ENCODE measurements at regions not wholly inside any gene's neighbourhood (a gene's known extent, or its start where the extent isn't known, plus 50 kb on each side); places are given as distances from the start of the nearest gene placed in this dataset.

DNA sequence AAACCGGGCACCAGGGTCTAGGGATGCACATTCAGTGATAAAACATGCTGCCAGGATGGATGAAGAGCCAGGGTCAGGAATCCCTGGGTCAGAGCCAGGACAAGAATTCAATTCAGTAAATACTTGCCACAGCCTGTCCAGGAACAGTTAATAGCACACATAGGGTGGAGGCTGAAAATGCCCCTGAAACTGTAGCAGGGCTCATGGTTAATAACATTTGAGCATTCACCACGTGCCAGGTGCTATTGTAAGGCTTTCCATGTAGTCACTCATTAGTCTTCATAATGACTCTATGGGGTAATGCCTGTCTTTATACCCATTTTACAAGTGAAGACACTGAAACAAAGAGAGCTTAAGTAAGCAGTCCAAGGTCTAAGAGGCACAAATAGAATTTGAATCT lies 296.3 kb downstream of the LRFN2 start:
- Histone ChIP-seq H3K4me3 (ENCODE audit: low read depth, low read length) (no peak overlapping the region), H3K36me3 (ENCODE audit: control insufficient read depth, insufficient read depth, low read length) (no peaks in the 10 kb centered on the region), H3K79me2 (no peaks in the 10 kb centered on the region), H3K9me3 (ENCODE audit: control insufficient read depth, low read length) (no peaks in the 10 kb centered on the region), H3K4me2 (ENCODE audit: low read length) (no peak overlapping the region), H2AFZ (no peak overlapping the region), H3K27me3 (ENCODE audit: control insufficient read depth, insufficient read depth, low read length) (peaks cover 3% of the 10 kb centered on the region), H3K9ac (no peak overlapping the region), H3K27ac (no peak overlapping the region), H3K4me1 (no peaks in the 10 kb centered on the region)
- TF ChIP-seq, protein P1, sequence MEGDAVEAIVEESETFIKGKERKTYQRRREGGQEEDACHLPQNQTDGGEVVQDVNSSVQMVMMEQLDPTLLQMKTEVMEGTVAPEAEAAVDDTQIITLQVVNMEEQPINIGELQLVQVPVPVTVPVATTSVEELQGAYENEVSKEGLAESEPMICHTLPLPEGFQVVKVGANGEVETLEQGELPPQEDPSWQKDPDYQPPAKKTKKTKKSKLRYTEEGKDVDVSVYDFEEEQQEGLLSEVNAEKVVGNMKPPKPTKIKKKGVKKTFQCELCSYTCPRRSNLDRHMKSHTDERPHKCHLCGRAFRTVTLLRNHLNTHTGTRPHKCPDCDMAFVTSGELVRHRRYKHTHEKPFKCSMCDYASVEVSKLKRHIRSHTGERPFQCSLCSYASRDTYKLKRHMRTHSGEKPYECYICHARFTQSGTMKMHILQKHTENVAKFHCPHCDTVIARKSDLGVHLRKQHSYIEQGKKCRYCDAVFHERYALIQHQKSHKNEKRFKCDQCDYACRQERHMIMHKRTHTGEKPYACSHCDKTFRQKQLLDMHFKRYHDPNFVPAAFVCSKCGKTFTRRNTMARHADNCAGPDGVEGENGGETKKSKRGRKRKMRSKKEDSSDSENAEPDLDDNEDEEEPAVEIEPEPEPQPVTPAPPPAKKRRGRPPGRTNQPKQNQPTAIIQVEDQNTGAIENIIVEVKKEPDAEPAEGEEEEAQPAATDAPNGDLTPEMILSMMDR (IDR thresholded peaks at IDR 0.05): no peak

DNA sequence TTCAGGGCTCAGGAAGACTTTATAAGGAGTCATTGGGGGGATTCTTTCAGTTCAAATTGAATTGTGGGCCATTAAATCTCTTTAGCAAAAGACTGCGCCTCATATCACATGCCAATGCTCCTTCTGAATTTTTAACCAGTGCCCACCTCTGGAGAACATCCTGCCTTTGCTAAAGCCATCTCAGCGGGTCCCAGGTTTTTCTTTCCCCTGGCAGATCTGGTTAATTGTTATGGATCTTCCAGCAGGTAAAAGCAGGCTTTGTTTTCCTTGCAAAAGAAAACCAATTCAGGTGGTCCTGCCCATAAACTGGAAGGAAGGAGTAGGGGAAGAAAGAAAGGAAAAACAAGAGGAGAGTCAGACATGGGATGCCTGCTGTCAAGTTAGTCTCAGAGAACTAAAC lies 298.2 kb downstream of the LRFN2 start:
- H3K36me3 ChIP-seq (ENCODE audit: control insufficient read depth, insufficient read depth, low read length): no peaks in the 10 kb centered on the region
- H3K4me1 ChIP-seq: no peaks in the 10 kb centered on the region
- peaks cover 5% of the 10 kb centered on the region for H3K27me3 ChIP-seq (ENCODE audit: control insufficient read depth, insufficient read depth, low read length)
- H3K9me3 ChIP-seq (ENCODE audit: control insufficient read depth, low read length): no peaks in the 10 kb centered on the region
- H3K4me3 ChIP-seq (ENCODE audit: low read depth, low read length): no peak overlapping the region
- H3K27ac ChIP-seq: no peak overlapping the region
- H2AFZ ChIP-seq: no peak overlapping the region
- H3K4me2 ChIP-seq (ENCODE audit: low read length): no peak overlapping the region
- H3K79me2 ChIP-seq: no peaks in the 10 kb centered on the region
- TF ChIP-seq, protein P1 (IDR thresholded peaks at IDR 0.05): no peak
- no peak overlapping the region for H3K9ac ChIP-seq

DNA sequence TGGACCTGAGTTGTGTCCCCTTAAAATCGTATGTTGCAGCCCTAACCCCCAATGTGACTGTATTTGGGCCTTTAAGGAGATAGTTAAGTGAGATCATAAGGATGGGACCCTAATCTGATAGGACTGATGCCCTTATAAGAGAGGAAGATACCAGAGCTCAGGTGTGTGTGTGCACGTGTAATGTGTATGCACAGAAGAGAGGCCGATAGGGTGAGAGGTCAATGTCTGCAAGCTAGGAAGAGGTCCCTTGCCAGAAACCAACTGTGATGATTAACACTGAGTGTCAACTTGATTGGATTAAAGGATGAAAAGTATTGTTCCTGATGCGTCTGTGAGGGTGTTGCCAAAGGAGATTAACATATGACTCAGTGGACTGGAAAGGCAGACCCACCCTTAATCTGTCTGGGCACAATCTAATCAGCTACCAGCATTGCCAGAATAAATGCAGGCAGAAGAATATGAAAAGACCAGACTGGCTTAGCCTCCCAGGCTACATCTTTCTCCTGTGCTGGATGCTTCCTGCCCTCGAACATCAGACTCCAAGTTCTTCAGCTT lies 299.8 kb downstream of the LRFN2 start:
- Histone ChIP-seq H3K4me3 (ENCODE audit: low read depth, low read length) (no peak overlapping the region), H3K27me3 (ENCODE audit: control insufficient read depth, insufficient read depth, low read length) (peaks cover 5% of the 10 kb centered on the region), H3K36me3 (ENCODE audit: control insufficient read depth, insufficient read depth, low read length) (no peaks in the 10 kb centered on the region), H3K27ac (no peak overlapping the region), H3K4me1 (no peaks in the 10 kb centered on the region), H3K9ac (no peak overlapping the region), H3K9me3 (ENCODE audit: control insufficient read depth, low read length) (no peaks in the 10 kb centered on the region), H2AFZ (no peak overlapping the region), H3K79me2 (no peaks in the 10 kb centered on the region), H3K4me2 (ENCODE audit: low read length) (no peak overlapping the region)
- TF ChIP-seq, protein P1 (IDR thresholded peaks at IDR 0.05): no peak

DNA sequence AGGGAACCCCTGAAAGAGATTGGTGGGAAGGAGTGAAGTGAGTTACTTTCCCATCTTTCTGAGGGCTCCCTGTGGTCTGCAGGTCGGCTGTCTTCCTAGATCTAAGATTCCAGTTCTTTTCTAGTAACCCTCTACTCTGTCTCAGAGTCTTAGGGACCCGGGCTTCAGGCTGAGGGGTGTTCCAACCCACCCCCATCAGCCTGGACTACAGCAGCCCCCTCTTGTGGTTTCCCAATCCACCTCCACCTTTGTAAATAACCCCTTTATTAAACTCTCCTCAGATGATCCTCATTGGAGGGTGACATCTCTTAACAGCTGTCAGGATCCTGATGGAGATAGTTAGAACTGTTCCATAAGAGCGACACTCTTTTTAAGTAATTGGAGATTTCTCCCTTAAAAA lies 300.4 kb downstream of the LRFN2 start:
- Histone ChIP-seq H3K27me3 (ENCODE audit: control insufficient read depth, insufficient read depth, low read length) (peaks cover 5% of the 10 kb centered on the region), H3K4me3 (ENCODE audit: low read depth, low read length) (no peak overlapping the region), H3K79me2 (no peaks in the 10 kb centered on the region), H2AFZ (no peak overlapping the region), H3K9me3 (ENCODE audit: control insufficient read depth, low read length) (no peaks in the 10 kb centered on the region), H3K9ac (no peak overlapping the region), H3K36me3 (ENCODE audit: control insufficient read depth, insufficient read depth, low read length) (no peaks in the 10 kb centered on the region), H3K4me2 (ENCODE audit: low read length) (no peak overlapping the region), H3K27ac (no peak overlapping the region), H3K4me1 (no peaks in the 10 kb centered on the region)
- TF ChIP-seq, protein P1 (IDR thresholded peaks at IDR 0.05): no peak

DNA sequence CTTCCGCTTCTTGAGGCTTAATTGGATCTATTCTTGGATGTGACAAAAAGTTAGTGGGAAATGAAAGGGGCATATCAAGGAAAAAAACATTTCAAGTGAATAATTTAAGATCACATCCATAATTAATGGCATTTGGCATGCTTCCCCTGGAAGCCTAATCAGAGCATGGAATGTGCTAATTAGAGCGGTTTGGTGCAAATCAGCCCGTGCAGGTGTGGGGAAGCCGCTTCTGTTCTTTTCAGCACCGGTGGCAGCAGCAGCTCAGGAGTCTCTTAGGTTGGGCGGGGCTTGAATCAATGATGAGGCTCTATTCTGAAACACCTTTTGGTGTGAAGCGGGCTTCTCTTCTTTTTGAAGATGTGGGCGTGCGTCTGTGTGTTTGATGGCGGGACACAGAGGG lies 301.2 kb downstream of the LRFN2 start:
- Histone ChIP-seq H3K79me2 (no peaks in the 10 kb centered on the region), H3K4me3 (ENCODE audit: low read depth, low read length) (no peak overlapping the region), H3K36me3 (ENCODE audit: control insufficient read depth, insufficient read depth, low read length) (no peaks in the 10 kb centered on the region), H3K4me1 (no peaks in the 10 kb centered on the region), H3K4me2 (ENCODE audit: low read length) (no peak overlapping the region), H3K9me3 (ENCODE audit: control insufficient read depth, low read length) (no peaks in the 10 kb centered on the region), H3K27ac (no peak overlapping the region), H3K27me3 (ENCODE audit: control insufficient read depth, insufficient read depth, low read length) (peaks cover 5% of the 10 kb centered on the region), H3K9ac (no peak overlapping the region), H2AFZ (peak overlapping the region; percentile 39)
- TF ChIP-seq, protein P1 (IDR thresholded peaks at IDR 0.05): no peak

All from parathyroid adenoma (tissue), 2 donors.